Stimulated activated naive B cell treated with anti-CD40 and anti-IgM and Interleukin-4, amounts not matched to agents 10 μg/mL and 1 μg/mL and 100 μg/mL, for 72 hours (primary cell): ENCODE measurements at regions not wholly inside any gene's neighbourhood (a gene's known extent, or its start where the extent isn't known, plus 50 kb on each side); places are given as distances from the start of the nearest gene placed in this dataset.

Source experiments
- ATAC-seq, 2 donors: fragments of 150-1000 bp; cut with Tn5 transposase; replicated peaks; 2 replicates each; pipeline ENCODE4 v1.10.0; 2021; ENCODE audit warnings: moderate library complexity in 1 of 2
- DNase-seq: peaks from one replicate; pipeline ENCODE4 v3.0.0; 2021
- H3K27ac Mint-ChIP-seq: one replicate; pipeline ENCODE4 v1.8.0; 2022; ENCODE audit warnings: mild to moderate bottlenecking, mixed read lengths
- H3K27me3 Mint-ChIP-seq, 2 donors: one replicate each; pipeline ENCODE4 v1.8.0; 2022; ENCODE audit warnings: mixed read lengths in 2 of 2
- H3K36me3 Mint-ChIP-seq, 2 donors: one replicate each; pipeline ENCODE4 v1.8.0; 2022; ENCODE audit warnings: mixed read lengths in 2 of 2, mild to moderate bottlenecking in 1 of 2
- H3K4me1 Mint-ChIP-seq, 2 donors: one replicate each; pipeline ENCODE4 v1.8.0; 2022; ENCODE audit warnings: mixed read lengths in 2 of 2, mild to moderate bottlenecking in 1 of 2
- H3K4me3 Mint-ChIP-seq, 2 donors: one replicate each; pipeline ENCODE4 v1.8.0; 2022; ENCODE audit warnings: mild to moderate bottlenecking in 2 of 2, mixed read lengths in 2 of 2, moderate library complexity in 1 of 2
- H3K9me3 Mint-ChIP-seq, 2 donors: one replicate each; pipeline ENCODE4 v1.8.0; 2022; ENCODE audit warnings: mixed read lengths in 2 of 2, mild to moderate bottlenecking in 1 of 2

DNA sequence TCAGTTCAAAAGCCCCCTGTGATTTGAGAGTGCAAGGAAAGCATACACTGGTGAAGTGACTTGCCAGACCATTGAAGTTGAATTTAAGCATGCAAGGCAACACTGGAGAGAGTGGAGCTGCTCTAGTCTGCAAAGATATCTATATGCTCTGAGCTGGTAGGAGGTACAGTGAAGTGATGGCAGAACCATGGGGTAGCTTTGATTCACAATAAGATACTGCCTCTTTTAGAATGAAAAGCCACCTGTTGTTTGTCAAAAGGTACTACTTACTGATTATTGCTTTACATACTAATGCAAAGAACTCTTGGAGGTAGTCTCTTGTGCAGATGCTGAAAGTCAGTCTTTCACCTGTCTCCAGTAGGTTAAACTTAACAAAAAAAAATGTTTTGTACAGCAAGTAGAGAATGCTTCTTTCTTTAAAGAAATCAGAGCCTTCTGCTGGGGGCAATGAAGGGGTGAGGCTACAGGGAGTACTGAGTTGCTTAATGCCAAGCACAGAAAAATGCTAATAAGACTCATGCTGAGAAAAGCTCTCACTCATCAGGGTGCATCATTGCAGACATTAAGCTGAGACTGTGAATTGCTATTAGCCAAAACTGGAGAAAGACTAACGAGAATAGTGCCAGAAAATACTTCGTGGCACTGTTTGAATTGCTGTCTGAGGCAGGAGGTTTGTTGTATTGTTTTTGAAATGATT is 1150.5 kb upstream of the TMPRSS15 start:
- H3K4me3 Mint-ChIP-seq = no peak overlapping the region

DNA sequence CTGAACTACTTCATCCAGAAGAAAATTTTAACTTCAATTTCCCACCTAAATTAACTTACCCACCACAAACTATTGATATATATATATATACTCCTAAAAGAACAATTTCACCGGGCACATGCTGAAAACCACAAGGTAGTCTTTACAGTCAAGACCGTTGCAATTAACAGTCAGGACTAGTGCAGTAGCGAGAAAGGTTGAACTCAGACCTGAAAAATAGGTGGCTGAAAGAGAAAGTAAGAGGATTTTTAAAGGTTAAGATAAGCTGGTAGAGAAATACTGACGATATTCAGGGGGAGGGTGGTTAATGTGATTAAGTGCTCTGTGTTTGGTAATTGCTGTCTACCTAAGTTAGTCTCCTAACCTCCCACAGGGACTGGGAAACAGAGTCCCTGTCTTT is 1153.5 kb upstream of the TMPRSS15 start:
- Mint-ChIP-seq H3K27ac (no peak overlapping the region), H3K4me1 (no peaks in the 10 kb centered on the region), H3K4me3 (no peak overlapping the region), H3K9me3 (peaks cover 0 to 2% of the 10 kb centered on the region in 2 donors), H3K27me3 (no peaks in the 10 kb centered on the region), H3K36me3 (no peaks in the 10 kb centered on the region)
- ATAC-seq = no peak
- no peak for DNase-seq

More for the DNA sequence above, 1150.5 kb upstream of the TMPRSS15 start:
- Mint-ChIP-seq H3K27me3 (no peaks in the 10 kb centered on the region), H3K4me1 (no peaks in the 10 kb centered on the region), H3K36me3 (no peaks in the 10 kb centered on the region), H3K9me3 (peaks cover 0 to 4% of the 10 kb centered on the region in 2 donors), H3K27ac (no peak overlapping the region)
- no peak for DNase-seq
- ATAC-seq = no peak

DNA sequence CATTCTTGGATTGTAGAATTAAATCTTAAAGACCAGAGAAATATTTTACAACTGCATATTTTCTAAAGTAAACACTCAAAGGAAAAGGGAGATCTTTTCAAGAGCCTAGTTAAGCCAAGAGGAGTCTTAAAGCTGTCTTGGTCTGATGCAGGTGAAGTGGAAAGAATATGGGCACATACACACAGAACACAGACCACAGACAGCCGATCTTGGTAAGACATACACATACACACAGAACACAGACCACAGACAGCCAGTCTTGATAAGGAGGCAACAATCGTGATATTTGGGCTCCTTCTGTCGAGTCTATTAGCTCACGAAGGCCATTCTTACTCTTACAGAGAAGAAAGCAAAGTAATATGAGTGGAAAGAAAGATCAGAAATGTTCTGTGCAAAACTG is 1153.9 kb upstream of the TMPRSS15 start:
- no peaks in the 10 kb centered on the region for H3K27me3 Mint-ChIP-seq
- ATAC-seq = no peak
- H3K27ac Mint-ChIP-seq = no peak overlapping the region

DNA sequence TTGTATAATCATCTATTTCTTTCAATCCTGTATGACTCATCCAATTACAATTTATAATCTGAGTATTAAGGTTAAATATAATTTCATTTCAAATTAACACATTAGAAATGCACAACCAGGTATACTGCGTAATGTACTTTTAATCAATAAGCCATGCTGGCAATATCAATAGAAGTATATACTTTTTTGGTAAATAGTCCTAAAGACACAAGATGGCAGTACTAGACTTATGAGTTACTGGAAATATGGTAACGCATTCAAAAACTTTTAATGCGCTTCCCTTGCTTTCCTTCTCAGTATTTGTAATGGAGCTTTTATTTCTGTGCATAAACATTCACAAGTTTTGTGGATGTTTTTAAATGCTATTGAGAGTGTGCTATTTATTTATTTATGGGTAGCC is 1162.0 kb upstream of the TMPRSS15 start:
- H3K9me3 Mint-ChIP-seq = peaks cover 0 to 1% of the 10 kb centered on the region in 2 donors
- no peaks in the 10 kb centered on the region for H3K36me3 Mint-ChIP-seq
- ATAC-seq (no peak), DNase-seq (no peak)
- H3K27ac Mint-ChIP-seq = no peak overlapping the region
- no peaks in the 10 kb centered on the region for H3K4me1 Mint-ChIP-seq
- H3K4me3 Mint-ChIP-seq = no peak overlapping the region
- no peaks in the 10 kb centered on the region for H3K27me3 Mint-ChIP-seq

More for the DNA sequence above, 1153.9 kb upstream of the TMPRSS15 start:
- Mint-ChIP-seq H3K9me3 (peaks cover 0 to 2% of the 10 kb centered on the region in 2 donors), H3K4me3 (no peak overlapping the region), H3K4me1 (no peaks in the 10 kb centered on the region), H3K36me3 (no peaks in the 10 kb centered on the region)
- no peak for DNase-seq

- H3K36me3 Mint-ChIP-seq = no peaks in the 10 kb centered on the region
- no peaks in the 10 kb centered on the region for H3K4me1 Mint-ChIP-seq
- H3K9me3 Mint-ChIP-seq = peaks cover 0 to 1% of the 10 kb centered on the region in 2 donors
- ATAC-seq = no peak
- no peak overlapping the region for H3K4me3 Mint-ChIP-seq
- H3K27ac Mint-ChIP-seq = no peak overlapping the region
- H3K27me3 Mint-ChIP-seq = no peaks in the 10 kb centered on the region
- DNase-seq = no peak
Measured at GRCh38 chr21:19566975-19567374, 1163.4 kb upstream of the TMPRSS15 start.

DNA sequence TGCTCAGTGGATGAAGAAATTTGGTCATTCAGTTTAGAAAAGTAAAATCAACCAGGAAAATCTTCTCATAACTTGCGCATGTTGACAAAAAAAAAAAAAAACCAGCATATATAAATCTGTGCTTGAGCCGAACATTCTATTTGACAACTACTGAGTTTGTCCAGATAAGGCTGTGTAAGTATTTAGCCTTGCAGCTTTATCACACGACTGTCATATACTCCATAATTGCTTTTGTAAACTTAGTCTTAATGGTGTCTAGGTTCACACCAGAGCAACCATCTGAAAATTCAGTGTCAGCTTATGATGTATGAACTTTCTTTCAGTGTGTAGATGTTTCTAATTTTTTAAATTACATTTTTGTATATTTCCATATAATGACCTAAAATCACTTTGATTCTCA is 1173.8 kb upstream of the TMPRSS15 start:
- no peaks in the 10 kb centered on the region for H3K27me3 Mint-ChIP-seq
- no peaks in the 10 kb centered on the region for H3K4me1 Mint-ChIP-seq
- H3K4me3 Mint-ChIP-seq = no peak overlapping the region
- no peak overlapping the region for H3K27ac Mint-ChIP-seq
- DNase-seq (no peak), ATAC-seq (no peak)
- H3K36me3 Mint-ChIP-seq = no peaks in the 10 kb centered on the region
- H3K9me3 Mint-ChIP-seq = no peaks in the 10 kb centered on the region

DNA sequence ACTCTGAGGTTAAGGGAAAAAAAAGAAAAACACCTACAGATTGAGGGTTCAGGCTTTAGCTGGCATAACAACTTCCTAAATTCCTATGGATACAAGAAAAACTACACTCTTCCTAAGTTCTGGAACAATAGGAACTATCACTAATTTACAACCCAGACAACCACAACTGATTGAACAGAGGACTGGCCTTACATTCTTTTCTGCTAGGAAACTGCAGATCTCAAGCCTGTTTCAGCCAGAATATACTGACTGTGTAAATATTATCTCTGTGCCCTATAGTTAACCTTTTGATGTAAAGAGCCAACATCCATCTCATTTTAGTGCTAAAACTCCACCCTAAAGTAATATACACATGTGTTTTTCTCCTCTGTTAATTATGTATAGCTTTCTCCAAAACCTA is 1186.5 kb upstream of the TMPRSS15 start:
- ATAC-seq (no peak), DNase-seq (no peak)
- H3K36me3 Mint-ChIP-seq = no peaks in the 10 kb centered on the region
- H3K4me1 Mint-ChIP-seq = no peaks in the 10 kb centered on the region
- H3K27me3 Mint-ChIP-seq = no peaks in the 10 kb centered on the region
- no peak overlapping the region for H3K4me3 Mint-ChIP-seq
- peaks cover 0 to 3% of the 10 kb centered on the region in 2 donors for H3K9me3 Mint-ChIP-seq
- H3K27ac Mint-ChIP-seq = no peak overlapping the region

GRCh38 chr21:19603011-19603593 is 1199.5 kb upstream of the TMPRSS15 start:
- H3K9me3 Mint-ChIP-seq = no peaks in the 10 kb centered on the region
- DNase-seq (no peak), ATAC-seq (no peak)
- no peaks in the 10 kb centered on the region for H3K27me3 Mint-ChIP-seq
- no peaks in the 10 kb centered on the region for H3K36me3 Mint-ChIP-seq
- H3K4me1 Mint-ChIP-seq = no peaks in the 10 kb centered on the region
- H3K27ac Mint-ChIP-seq = no peak overlapping the region
- H3K4me3 Mint-ChIP-seq = no peak overlapping the region

- no peak overlapping the region for H3K27ac Mint-ChIP-seq
- no peak for ATAC-seq
- H3K4me3 Mint-ChIP-seq = no peak overlapping the region
- DNase-seq = no peak
- no peaks in the 10 kb centered on the region for H3K4me1 Mint-ChIP-seq
- no peaks in the 10 kb centered on the region for H3K27me3 Mint-ChIP-seq
- no peaks in the 10 kb centered on the region for H3K36me3 Mint-ChIP-seq
- peaks cover 0 to 2% of the 10 kb centered on the region in 2 donors for H3K9me3 Mint-ChIP-seq
Measured at GRCh38 chr21:19608101-19608621, 1204.6 kb upstream of the TMPRSS15 start.

DNA sequence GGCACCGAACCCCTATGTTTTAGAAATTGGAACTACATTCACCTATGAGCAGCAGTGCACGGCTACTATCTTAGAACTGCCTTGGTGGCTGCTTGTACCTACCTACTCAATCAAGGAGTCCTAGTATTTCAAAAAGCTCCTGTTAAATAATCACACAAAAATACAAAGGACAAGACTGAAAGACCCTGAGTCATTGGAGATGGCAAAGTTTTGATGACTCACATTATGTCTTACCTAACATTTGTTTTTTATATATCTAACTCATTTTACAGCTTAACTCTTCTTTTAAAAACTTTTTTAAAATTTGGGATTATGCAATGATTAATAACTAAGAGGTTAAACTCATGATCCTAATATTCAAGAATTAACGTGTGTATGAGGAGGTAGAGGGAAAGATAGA is 1206.0 kb upstream of the TMPRSS15 start:
- DNase-seq (no peak), ATAC-seq (no peak)
- H3K4me3 Mint-ChIP-seq = no peak overlapping the region
- H3K36me3 Mint-ChIP-seq = no peaks in the 10 kb centered on the region
- no peaks in the 10 kb centered on the region for H3K27me3 Mint-ChIP-seq
- H3K9me3 Mint-ChIP-seq = peaks cover 0 to 5% of the 10 kb centered on the region in 2 donors
- H3K27ac Mint-ChIP-seq = no peak overlapping the region
- H3K4me1 Mint-ChIP-seq = no peaks in the 10 kb centered on the region

DNA sequence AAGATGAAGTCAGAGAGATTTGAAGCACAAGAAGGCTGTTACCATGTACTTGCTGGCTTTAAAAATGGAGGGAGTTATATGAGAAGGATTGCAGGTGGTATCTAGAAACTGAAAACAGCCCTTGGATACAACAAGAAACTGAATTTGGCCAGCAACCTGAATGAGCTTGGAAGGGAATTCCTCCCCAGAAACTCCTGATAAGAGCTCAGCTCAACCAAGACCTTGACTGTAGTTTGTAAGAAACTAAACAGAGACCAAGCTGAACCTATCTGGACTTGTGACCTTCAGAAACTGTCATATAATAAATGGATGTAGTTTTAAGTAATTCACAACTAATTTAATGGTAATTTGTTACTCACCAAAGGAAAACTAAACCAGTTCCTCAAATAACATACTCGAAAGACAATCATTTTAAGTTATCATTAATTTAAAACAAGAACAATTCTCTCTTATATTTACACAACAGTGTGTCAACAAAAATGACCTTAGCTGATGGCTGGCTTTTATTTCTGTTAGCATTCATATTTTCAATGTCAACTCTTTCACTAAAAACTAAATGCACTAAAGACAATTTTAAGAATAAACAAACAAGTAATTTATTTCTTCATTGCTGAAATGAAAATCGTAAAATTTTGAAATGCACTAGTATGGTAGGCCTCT is 1218.4 kb upstream of the TMPRSS15 start:
- no peak overlapping the region for H3K4me3 Mint-ChIP-seq
- H3K27ac Mint-ChIP-seq = no peak overlapping the region
- no peaks in the 10 kb centered on the region for H3K27me3 Mint-ChIP-seq
- no peaks in the 10 kb centered on the region for H3K36me3 Mint-ChIP-seq
- no peak for DNase-seq
- ATAC-seq = no peak
- H3K4me1 Mint-ChIP-seq = no peaks in the 10 kb centered on the region
- H3K9me3 Mint-ChIP-seq = no peaks in the 10 kb centered on the region

DNA sequence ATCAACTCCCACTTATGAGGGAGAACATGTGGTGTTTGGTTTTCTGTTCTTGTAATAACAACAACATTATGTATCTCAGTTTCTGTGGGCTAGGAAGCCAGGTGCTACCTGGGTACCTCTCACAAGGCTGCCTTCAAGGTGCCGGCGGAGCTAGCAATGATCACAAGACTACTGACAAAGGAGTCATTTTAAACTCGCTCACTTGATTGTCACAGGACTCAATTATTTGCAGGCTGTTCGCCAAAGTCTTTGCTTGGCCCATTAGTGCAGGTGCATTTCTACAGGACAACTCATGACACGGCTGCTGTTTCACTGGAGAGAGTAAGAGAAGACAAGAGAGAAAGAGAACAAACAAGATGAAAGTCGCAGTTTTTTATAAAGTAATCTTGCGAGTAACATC is 1237.4 kb upstream of the TMPRSS15 start:
- H3K36me3 Mint-ChIP-seq = no peaks in the 10 kb centered on the region
- no peak for DNase-seq
- no peaks in the 10 kb centered on the region for H3K4me1 Mint-ChIP-seq
- H3K27ac Mint-ChIP-seq = no peak overlapping the region
- no peaks in the 10 kb centered on the region for H3K27me3 Mint-ChIP-seq
- ATAC-seq = no peak
- H3K9me3 Mint-ChIP-seq = no peaks in the 10 kb centered on the region
- H3K4me3 Mint-ChIP-seq = no peak overlapping the region

- no peak for ATAC-seq
- Mint-ChIP-seq H3K36me3 (no peaks in the 10 kb centered on the region), H3K4me3 (no peak overlapping the region)
Measured at GRCh38 chr21:19648391-19648790, 1244.8 kb upstream of the TMPRSS15 start.

DNA sequence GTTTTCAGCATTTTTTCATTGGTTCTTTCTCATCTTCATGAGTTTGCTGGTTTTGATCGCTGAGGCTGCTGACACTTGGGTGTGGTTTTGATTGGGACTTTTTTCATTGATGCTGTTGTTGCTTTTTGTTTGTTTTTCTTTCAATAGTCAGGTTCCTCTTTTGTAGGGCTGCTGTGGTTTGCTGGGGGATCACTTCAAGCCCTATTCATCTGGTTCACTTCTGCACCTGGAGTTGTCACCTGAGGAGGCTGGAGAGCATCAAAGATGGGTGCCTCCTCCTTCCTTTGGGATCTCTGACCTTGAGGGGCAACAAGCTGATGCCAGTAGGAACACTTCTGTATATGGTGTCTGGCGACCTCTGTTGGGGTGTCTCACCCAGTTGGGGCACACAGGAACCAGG is 1279.9 kb upstream of the TMPRSS15 start:
- DNase-seq (no peak), ATAC-seq (no peak)
- Mint-ChIP-seq H3K27me3 (no peaks in the 10 kb centered on the region), H3K4me1 (no peaks in the 10 kb centered on the region), H3K27ac (no peak overlapping the region), H3K36me3 (no peaks in the 10 kb centered on the region), H3K9me3 (peaks cover 5 to 13% of the 10 kb centered on the region in 2 donors), H3K4me3 (no peak overlapping the region)

More at GRCh38 chr21:19648391-19648790, 1244.8 kb upstream of the TMPRSS15 start:
- H3K27ac Mint-ChIP-seq = no peak overlapping the region
- DNase-seq = no peak
- H3K4me1 Mint-ChIP-seq = no peaks in the 10 kb centered on the region
- no peaks in the 10 kb centered on the region for H3K27me3 Mint-ChIP-seq
- peaks cover 0 to 3% of the 10 kb centered on the region in 2 donors for H3K9me3 Mint-ChIP-seq

DNA sequence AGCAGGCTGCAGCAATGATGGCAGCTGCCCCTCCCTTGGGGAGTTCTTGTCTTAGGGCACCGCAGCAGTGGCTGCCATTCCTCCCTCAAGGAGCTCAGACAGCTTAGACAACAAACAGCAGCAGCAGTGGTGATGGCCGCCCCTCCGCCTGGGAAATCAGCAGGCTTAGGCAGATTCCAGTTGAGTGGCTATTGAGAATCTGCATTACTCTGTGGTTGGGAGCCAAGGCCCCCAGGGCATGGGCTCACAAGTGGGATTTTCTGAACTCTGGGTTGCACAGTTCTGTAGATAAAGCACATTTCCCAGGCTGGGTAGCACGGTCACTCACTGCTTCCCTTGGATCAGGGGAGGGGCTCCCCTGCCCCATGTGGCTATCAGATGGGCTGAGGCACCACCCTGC is 1280.7 kb upstream of the TMPRSS15 start:
- DNase-seq (no peak), ATAC-seq (peak in 1 of 2 donors; percentile 23)
- no peaks in the 10 kb centered on the region for H3K36me3 Mint-ChIP-seq
- H3K27me3 Mint-ChIP-seq = no peaks in the 10 kb centered on the region
- H3K4me1 Mint-ChIP-seq = no peaks in the 10 kb centered on the region
- peaks cover 5 to 13% of the 10 kb centered on the region in 2 donors for H3K9me3 Mint-ChIP-seq
- H3K4me3 Mint-ChIP-seq = no peak overlapping the region
- H3K27ac Mint-ChIP-seq = no peak overlapping the region
